NCI-H2196 treated with DMSO at 0.1 percent for 48 hours (cell line): ENCODE measurements at regions not wholly inside any gene's neighbourhood (a gene's known extent, or its start where the extent isn't known, plus 50 kb on each side); places are given as distances from the start of the nearest gene placed in this dataset.

ENCODE experiments used
- DNase-seq: peaks from one replicate; lab custom pipeline; 2025; ENCODE audit not compliant: unreplicated experiment; lab: John Stamatoyannopoulos, UW

DNA sequence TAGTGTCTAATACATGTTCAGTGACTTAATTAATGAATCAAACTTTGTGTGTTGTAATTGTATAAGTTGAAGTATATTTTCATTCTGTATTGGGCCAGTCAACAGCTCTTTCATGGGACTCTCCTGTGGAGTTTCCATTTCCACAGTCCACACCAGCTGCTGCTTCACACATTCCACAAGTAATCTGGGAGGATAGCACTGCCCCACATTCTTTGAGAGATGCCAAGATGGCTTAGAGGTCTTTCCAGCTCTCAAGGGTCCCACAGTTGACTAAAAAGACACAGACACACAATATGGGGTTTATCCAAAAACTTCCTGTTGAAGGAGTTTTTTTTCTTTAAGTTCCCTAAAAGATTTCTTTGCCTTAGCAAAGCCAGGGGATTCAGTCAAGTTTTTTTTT is 408.3 kb downstream of the AACS start:
- no peak for DNase-seq

DNA sequence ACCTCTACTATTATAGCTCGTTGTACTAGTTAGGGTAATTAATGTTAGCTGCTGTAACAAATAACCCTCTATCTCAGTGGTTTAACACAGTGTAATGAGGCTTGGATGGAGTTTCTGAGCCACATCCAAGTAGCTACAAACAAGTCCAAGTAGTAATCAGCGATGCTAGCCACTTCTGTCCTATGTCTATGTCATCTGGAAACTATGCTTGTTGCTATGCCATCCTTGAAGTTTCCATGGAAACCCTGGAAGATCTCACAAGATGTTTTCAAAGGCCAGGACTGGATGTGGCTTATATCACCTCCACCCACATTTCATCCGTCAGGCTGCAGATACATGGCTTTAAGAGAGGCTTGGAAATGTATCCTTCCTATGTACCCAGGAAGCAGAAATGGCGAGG is 422.1 kb downstream of the AACS start:
- no peak for DNase-seq

DNA sequence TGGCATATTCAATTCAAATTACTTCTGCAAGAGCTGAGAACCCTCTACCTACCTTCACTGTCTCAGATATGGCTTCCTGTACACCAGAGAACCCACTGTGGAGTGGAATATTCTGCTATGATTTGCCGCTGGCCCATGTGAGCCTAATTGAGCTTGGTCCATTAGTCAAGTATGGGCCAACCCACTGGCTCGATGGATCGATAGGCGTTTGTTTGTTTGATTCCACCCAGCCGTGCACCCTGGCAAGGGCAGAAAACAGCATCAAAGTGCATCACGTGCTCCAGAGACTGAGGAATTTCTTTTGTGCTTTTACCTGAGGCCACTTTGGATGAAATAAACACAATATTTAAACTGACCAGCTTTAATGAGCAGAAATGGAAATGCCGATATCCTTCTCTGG is 426.3 kb downstream of the AACS start:
- DNase-seq: no peak

DNA sequence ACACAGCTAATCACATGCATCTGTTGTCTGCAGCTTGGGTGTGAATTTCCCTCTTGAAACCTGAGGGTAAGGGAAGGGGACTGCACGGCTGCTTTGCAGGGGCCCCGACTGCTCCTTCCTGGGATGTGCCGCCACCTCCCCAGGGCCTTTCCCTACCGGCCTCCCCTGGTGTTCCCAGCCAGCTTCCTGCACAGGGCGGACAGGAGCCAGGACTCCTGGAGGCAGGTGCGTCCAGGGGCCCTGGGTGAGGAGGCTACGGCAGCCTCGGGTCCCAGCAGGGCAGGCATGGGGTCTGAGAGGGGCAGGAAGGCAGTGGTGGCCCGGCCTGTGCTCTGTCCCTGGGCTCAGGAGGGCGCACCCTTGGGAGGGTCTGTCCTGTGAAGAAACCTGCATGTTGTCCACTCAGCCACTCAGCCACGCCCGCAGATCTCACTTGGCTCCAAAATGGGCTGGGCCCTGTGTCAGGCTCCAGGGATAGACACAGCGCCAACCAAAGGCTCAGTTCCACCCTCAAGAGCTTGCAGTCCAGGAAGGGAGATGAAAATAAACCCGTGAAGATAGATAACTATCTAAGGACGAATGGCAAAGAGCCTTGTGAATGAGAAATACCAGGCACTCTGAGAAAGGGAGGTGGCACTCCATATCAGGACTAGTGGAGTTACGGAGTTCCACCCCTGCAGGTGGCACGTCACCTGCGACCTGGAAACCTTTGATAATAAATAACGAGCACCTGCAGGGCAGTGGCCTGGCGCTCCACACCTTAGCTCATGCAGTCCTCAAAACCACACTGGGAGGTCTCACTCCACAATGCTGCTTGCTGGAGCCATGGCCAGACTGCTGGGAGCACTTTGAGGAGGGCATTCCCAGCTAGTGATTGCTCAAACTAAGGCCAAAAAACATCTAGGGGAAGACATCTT is 427.4 kb downstream of the AACS start:
- DNase-seq: no peak

- DNase-seq: no peak
Measured at GRCh38 chr12:125493704-125494308, 428.6 kb downstream of the AACS start.

GRCh38 chr12:125503128-125503527 is 437.9 kb downstream of the AACS start:
- no peak for DNase-seq

GRCh38 chr12:125509195-125509594 is 444.0 kb downstream of the AACS start:
- no peak for DNase-seq

GRCh38 chr12:125512541-125513298 is 447.5 kb downstream of the AACS start:
- no peak for DNase-seq

DNA sequence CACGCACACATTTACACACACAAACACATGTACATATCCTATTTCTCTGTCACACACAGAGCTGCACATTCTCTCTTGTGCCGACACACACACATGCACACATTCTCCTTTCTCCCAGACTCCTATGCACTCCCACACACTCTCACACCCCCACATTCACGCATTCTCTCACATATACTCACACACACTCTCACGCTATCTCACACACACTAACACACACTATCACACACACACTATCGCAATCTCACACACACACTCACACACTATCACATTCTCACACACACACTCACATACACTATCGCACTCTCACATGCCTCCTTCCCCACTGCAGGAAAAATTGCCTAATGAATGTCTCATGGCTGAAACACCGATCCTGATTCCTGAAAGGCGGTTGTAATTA is 450.7 kb downstream of the AACS start:
- no peak for DNase-seq

- no peak for DNase-seq
Measured at GRCh38 chr12:125518074-125518473, 452.8 kb downstream of the AACS start.

DNA sequence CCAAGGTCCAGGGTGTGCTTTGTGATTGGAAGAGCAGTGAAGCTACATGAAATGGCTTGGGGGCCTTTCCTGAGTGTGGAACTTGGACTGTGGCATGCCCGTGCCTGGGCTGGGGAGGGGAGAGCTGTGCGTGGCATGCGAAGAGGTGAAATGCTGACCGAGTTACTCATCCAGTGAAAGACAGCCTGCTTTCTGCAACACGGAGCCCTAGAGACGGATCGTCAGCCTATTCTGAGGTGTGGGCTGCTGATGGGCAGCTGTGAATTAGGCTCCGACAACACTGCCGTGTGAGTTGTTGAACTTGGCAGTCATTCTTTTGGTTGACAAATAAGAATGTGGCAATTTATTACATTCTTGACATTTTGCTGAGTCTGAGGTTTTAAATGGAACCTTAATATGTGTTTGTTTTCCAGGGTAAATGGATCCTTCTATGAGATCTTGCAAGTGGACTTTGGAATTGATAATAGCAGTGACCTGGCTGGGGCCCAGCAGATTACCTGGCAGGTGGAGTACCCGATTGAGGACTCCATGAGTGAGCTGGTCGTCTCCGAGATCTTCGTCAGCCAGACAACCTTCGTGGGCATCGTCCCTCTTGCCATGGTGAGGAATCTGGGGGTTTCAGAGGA is 453.9 kb downstream of the AACS start:
- no peak for DNase-seq

GRCh38 chr12:125525879-125526278 is 460.6 kb downstream of the AACS start:
- DNase-seq: no peak

DNA sequence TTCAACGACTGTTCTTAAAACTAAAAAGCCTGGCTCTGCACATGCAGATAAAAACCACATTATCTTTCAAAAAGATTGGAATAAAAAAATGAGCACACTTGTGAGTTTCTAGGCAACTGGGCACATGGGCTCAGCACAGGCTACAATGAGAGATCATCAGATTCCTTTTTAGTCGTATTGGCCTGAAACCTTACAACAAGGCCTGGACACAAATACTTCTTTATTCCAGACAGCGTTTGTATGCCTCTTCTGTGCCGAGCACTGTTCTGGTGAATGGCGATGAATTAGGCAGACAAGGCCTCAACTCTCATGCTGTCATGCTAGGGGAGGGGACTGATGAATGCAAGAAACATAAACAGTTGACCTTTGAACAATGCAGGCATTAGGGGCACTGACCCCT is 463.0 kb downstream of the AACS start:
- DNase-seq: no peak

DNA sequence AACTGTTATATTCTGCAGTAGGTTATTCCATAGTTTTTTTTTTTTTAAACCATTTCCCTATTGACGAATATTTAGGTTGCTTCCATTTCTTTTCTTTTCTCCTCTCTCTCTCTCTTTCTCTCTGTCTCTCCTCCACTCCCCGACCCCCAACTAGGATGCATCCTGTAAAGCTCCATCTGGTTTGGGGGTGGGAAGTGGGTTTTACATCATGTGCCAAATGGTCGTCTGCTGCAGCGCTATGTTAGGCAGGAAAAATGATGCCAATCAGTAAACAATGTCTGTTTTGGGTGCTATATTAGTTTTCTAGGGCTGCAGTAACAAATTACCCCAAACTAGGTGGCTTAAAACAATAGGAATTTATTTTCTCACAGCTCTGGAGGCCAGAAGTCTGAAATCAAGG is 465.0 kb downstream of the AACS start:
- no peak for DNase-seq

DNA sequence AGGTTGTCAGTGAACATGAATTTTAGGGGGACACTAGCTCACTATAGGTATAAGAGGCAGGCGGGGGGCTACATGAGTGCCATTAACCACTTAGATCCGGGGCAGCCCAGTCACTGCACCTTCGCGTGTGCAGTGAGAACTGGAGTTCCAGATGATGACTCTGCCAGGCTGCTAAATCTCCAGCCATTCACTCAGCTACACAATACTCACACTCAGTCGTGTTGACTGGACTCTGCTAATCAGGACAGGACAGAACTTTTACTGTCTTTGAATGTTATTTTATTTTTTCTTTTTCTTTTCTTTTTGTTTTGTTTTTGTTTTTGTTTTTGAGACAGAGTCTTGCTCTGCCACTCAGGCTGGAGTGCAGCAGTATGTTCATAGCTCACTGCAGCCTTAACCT is 465.6 kb downstream of the AACS start:
- DNase-seq: no peak

- no peak for DNase-seq
Measured at GRCh38 chr12:125531574-125531973, 466.3 kb downstream of the AACS start.

DNA sequence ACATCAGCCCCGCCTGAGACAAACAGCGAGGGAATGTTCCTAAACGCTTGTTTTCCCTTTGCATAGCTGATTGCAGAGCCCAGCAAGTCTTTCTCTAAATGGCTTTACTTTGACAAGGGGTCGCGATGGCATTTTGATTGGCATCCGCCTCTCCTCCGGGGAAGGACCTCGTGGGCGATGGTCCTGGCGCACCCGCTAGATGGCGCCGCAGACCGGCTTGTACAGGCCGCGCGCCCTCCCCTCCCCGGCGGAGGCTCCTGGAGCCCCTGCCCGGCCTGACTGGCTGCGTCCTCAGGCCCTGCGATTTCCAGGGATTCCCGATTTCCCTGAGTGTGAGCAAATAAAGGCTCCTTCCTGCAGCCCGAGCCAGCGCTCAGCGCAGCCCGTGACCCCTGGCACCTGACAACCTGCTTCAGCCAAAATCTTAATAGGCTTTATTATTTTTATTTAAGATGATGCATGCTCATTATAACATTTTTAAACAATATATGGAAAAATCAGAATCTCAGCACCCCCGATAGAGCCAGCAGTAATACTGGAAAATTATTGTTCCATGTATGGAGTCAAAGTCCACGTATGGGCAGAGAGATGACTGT is 468.3 kb downstream of the AACS start:
- DNase-seq: peak; percentile 5

DNA sequence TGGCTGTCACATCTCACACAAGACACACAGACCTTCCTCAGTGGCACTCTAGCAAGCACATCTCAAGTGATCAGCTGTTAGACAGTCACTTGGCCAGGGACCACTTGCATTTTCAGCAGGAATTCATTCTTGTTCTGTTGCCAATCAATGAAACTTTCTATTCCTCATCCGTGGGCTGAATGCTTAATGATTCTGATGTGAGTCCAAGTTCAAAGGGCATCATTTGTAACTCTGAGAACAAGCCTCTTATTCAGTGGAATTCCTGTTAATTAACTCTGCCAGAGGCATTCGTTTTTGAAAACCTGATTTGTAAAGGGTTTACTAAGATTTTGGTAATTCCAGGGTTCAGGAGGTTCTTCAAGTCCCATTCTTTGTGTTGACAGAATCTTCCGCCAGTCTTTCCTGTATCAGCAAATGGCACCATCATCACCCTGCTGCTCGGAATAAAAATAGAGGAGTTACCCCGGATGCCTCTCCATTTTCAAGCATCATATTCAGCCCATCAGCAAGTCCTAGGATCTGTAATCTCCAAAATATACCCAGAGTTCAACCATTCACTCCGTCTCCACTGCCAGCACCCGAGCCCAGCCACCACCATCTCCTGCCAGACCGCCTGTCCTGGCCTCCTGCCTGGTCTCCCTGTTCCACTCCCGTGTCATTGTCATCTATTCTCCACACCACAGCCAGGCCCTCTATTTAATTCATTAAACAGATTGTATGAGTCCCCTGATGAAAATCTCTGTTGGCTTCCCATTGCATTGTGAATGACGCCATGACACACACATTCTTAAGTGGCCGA is 473.4 kb downstream of the AACS start:
- DNase-seq: no peak

- DNase-seq: no peak
Measured at GRCh38 chr12:125540580-125541204, 475.5 kb downstream of the AACS start.

GRCh38 chr12:125544960-125545359 is 479.7 kb downstream of the AACS start:
- no peak for DNase-seq
